GM18861 (cell line): ENCODE measurements at regions not wholly inside any gene's neighbourhood (a gene's known extent, or its start where the extent isn't known, plus 50 kb on each side); places are given as distances from the start of the nearest gene placed in this dataset.

ENCODE experiments used
- ATAC-seq: cut with Tn5 transposase; IDR thresholded peaks from one replicate; pipeline ENCODE4 v1.9.1; 2021; ENCODE audit not compliant: unreplicated experiment

GRCh38 chr21:27212441-27212840 lies 245.6 kb upstream of the ADAMTS5 start:
- ATAC-seq, result no peak

GRCh38 chr21:27209546-27209945 lies 242.7 kb upstream of the ADAMTS5 start:
- no peak for ATAC-seq

GRCh38 chr21:27206368-27206982 lies 239.6 kb upstream of the ADAMTS5 start:
- ATAC-seq, result no peak

DNA sequence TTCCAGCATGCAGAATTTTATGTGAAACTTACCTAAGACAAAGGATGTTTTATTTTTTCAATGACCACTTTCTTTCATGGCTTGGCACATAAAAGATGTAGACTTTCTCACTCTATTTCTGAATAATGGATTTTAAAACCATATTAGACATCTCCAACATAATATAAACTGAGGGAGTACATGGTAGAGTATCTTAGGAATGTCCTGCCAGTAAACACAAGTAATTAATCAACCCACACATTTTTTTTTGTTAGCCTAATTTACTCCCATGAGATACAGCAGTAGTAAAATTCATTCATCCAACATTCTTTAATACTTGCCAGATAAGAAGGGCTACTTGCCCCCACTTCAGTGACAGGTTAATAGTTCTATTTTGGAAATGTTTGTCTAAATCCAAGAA lies 235.4 kb upstream of the ADAMTS5 start:
- no peak for ATAC-seq

GRCh38 chr21:27201197-27201596 lies 234.3 kb upstream of the ADAMTS5 start:
- ATAC-seq, result no peak

GRCh38 chr21:27196651-27197050 lies 229.8 kb upstream of the ADAMTS5 start:
- ATAC-seq, result no peak

DNA sequence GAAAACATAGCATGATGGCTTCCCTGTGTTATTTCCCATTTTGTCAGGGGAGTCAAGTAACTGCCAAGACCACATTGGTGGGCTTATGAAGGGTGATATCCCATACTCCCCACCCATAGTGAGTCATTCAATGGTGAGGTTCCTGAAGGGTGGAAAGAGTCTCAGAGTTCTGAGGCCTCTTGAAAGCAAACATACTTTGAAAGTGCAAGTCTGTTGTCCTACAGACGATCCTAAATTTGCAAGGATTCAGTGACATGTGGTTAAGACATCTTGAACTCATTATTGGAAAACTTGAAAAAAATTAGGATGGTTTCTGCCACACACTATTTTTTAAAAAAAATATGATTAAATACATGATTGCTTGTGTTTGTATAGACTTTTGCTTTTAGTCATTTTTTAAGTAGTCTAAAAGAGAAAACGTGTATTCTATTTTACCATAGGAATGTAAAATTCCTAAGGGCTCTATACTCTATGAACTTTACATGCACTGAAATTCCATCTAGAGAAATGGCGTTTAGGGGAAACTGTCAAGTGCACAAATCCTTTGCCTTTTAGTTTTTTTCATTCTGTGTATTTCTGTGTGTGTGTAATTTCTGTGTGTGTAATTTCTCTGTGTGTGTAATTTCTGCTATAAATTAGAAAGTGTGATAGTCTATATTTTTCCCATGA lies 225.5 kb upstream of the ADAMTS5 start:
- ATAC-seq, result no peak

DNA sequence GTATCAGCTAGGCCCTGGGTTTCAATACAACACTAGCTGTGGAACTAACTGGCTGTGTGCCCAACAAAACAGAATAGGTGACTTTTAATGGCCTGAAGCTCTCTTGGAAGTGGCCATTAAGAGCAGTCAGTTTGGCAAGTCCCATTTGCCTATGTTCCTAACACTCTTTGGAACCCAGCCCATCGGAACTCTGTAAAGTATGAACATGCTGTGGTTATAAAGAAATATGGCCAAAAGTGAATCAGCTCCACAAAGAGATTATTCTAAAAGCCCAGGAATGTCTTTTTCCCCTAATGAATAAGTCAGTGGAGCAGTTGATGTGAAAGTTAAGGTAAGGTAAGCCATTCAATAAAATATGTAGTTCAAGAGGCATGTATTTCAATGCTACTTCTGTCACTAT lies 223.7 kb upstream of the ADAMTS5 start:
- no peak for ATAC-seq

- no peak for ATAC-seq
These were observed 223.0 kb upstream of the ADAMTS5 start for GRCh38 chr21:27189870-27190269.

DNA sequence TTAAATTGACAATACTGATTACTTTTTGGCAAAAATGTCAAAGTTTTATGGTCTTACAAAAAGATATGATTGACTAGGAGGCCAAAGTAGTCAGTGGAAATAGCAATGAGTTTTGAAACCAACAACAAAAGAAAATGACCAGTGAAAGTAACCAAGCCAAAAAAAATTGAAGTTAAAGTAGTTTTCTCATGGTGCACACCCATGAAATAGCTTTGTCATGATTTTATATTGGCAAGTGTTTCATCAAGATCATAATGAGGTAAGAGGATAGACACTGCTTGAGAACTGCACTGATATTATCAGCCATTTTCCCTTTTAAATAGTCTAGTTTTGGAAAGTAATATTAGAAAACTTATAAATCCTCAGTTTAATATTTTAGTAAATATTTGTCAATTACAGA lies 206.2 kb upstream of the ADAMTS5 start:
- ATAC-seq, result no peak

- no peak for ATAC-seq
These were observed 204.8 kb upstream of the ADAMTS5 start for GRCh38 chr21:27171707-27172106.

DNA sequence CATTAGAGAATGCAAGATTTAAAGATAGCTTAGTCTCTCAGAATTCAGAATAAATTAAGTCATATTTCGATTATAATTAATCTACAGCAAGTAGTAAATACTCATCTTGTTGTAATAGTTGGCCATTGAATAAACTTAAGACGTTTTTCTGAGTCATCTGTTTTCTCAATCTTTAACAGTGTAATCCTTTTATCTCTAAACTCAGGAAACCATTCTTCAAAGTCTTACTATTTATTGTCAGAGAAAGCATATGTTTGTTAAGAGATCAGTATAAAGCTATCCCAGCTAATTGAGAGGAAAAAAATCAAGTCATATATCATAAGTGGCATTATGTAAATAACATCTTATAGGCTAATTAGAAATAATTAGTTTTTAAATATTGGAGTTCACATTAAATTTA lies 201.2 kb upstream of the ADAMTS5 start:
- no peak for ATAC-seq

DNA sequence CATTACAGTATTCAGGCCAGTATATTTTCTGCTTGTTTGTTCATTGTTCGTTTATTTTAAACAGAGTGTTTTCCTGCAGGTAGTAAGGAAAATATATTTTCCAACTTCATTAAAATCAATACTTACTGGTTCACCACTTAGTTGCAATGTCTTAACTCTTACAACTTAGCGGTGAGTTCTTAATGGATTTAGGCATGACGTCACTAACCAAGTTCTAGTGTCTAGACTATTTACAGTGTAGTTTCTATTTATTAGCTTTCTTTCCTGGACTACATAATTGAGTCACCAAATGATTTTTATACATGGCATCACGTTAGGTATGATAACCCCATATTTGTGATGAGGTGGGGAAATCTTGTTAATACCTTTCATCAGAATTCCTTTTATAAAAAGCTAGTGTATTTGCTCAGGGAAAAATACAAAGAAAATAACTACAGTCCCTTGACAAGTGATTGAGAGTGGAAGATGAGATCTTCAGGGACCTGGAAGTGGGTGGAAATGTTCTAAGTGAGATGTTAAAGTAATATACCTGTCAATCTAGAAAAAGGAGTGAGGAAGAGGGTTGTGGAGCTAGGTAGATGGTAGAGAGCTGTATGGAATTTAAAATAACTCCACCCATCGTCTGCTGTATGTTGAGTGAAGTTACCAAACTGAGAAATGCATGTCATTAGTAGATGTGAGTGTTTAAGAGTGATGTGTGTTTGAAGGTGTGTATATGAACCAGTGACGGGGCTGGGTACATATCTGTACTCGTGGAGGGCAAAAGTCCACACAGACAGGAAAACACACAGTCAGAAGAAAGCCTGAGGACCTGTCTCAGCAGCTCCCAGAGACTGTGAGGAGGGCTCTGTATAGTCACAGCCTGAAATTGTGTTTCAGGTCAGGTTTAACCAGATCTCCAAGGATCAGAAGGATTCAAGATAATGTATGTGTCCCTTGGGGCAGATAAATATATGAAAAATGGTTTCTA lies 197.6 kb upstream of the ADAMTS5 start:
- no peak for ATAC-seq

- no peak for ATAC-seq
These were observed 192.1 kb upstream of the ADAMTS5 start for GRCh38 chr21:27158967-27159366.

DNA sequence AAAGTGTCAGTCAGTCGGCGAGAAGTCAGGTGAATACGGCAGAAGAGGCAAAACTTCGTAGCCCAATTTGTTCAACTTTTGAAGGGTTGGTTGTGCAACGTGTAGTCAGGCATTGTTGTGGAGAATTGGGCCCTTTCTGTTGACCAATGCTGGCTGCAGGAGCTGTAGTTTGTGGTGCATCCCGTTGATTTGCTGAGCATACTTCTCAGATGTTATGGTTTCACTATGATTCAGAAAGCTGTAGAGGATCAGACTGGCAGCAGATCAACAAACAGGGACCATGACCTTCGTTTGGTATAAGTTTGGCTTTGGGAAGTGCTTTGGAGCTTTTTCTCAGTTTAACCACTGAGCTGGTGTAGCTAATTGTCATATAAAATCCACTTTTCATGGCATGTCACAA lies 190.2 kb upstream of the ADAMTS5 start:
- no peak for ATAC-seq

- ATAC-seq, result no peak
These were observed 189.8 kb upstream of the ADAMTS5 start for GRCh38 chr21:27156666-27157065.

DNA sequence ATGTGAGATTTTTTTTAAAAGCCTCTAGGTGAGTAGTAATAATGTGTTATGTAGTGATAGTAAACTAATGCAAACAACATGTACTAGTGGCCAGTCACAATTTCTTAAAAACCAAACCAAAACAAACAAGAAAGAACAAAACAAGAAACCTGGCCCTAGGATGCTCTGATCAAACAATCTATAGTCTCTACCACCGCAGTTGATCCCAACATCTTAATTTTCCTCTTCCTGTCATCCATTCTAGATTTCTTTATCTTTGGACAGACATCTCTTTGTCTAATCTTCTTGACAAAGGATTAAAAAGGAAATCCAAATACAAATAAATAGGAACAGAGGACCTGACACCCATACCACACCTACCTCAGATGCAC lies 188.2 kb upstream of the ADAMTS5 start:
- no peak for ATAC-seq

DNA sequence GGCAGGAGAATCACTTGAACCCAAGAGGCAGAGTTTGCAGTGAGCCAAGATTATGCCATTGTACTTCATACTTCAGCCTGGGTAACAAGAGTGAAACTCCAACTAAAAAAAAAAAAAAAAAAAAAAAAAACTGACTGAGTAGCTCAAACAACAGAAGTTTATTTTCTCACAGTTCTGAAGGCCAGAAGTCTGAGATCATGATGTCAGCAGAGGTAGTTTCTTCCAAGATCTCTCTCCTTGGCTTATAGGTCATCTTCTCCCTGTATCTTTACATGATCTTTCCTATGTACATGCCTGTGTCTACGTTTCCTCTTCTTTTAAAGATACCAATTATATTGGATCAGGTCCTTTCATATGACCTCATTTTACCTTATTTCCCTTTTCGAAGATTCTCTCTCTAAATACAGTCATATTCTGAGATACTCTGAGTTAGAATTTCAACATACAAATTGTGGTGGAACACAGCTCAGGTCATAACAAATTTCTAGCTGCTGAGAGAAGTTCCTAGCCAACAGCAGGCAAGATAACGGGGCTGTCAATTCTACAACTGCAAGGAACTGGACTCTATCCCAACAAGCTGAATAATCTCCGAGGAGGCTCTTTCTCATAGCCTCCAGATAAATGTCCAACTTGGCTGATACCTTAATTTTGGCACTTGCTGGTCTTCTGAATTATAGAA lies 187.7 kb upstream of the ADAMTS5 start:
- no peak for ATAC-seq

- no peak for ATAC-seq
These were observed 186.1 kb upstream of the ADAMTS5 start for GRCh38 chr21:27152996-27153395.

DNA sequence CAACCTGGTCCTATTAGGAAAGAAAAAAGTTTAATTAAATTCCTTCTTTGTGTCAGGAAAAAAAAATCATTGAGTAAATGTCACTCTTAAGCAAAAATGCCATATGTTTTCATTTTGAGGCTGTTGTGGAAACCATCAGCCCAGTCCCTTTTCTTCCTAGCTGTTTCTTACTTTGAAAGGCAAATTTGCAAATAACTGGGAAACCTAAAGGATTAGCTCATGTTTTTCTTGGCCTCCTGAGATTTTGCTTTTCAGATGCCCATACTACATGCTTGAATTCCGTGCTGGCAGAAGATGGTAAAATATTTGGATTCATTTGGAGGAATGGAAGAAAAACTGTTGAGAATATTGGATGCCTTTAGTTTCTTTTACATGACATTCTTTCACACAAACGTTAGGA lies 182.1 kb upstream of the ADAMTS5 start:
- no peak for ATAC-seq

DNA sequence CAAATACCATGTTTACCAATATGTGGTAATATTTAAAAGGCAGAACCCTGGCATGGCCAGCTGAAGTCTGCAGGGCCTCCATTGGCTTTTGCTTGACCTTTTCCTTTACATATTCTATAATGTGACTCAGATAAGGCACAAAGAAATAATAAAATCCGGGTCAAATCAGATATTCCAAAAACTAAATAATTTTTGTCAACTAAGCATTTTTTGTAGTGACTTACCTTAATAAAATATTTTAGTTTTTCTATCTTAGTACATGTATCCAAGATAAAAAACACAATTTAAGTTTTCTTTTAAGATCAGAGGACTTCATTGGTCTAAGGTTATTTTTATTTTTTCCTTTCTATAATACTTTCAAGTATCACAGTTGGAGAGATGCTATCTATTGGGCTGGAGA lies 179.4 kb upstream of the ADAMTS5 start:
- no peak for ATAC-seq
